ENCODE measurements at regions not wholly inside any gene's neighbourhood (a gene's known extent, or its start where the extent isn't known, plus 50 kb on each side); places are given as distances from the start of the nearest gene placed in this dataset.
"Not testable (repeated sequence)": the region's sequence is repeated elsewhere in the genome, so short reads cannot be mapped to it uniquely, and the experiment has no call there.

DNA sequence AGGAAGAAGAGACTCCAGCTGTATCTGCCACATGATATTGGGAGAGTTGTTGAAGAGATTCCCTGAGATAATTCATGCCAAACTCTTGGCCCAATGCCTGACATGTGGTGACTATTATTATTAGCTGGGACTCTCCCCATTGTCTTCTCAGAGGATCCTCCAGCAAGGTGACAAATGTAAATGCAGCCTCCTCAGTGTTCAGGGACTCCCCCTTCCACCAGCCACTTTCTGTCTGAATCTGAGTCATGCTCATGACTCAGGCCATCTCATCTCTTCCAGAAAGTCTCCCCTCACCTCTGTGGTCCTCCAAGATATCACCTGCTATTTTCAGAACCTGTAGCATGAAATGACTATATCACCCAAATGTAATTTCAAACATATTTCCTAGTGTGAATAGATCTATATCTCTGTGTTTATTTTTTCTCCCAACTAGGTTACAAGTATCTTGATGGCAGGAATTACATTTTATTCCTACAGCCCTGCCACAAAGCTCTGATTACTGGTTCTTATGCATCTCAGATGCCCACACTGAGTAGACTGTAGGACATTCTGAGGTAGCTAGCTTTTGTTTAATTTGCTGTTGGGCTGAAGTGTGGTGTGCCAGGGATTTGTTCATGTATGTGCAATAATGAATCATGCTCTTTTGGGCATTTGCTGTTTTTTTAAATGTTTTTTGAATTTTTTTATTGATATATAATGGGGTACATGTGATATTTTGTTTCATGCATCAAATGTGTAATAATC, 126.6 kb upstream of the IL12B start:
- no peak for DNase-seq

DNA sequence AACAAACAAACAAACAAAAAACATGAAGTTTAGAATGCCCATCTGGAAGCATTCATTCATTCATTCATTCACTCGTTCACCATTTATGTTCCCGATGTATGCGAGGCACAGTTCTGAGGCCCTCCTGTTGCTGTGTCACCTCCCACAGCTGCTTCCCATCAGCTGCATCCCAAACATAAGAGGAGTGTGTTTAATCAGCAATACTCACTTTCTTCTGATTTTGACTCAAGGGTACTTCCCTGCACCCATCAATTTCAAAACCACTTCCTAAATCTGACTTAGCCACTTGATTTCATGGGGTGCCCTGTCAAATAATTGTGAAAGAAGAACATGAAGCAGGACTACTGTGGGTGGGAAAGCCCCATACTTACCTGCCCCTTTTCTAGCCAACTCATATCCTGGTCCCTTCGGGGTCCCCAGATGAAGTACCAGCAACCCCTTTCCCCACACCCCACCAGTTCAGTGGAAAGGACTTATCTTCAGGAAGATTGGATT, 128.0 kb upstream of the IL12B start:
- DNase-seq: no peak

DNA sequence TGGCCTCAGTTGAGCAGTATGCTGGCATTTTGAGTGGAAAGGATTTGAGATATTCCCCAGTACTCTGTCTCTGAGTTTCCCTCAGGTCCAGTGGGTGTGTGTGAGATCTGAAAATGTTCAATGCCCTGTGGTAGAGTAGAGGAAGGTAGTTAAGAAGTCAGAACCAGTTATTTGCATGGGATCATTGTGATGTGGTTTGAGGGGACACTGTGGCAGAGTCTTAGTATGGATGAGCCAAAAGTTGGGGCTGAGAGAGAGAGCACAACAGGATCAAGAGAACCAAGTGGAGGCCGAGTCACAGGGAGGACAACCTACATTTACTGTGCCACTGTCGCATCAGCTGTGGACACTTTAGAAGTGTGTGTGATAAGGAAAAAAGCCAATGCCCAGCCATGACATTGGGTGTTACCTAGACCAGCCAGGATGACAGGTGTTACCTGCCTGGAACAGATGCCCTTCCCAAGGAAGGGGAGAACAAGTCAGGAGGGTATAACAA, 128.9 kb upstream of the IL12B start:
- no peak for DNase-seq

DNA sequence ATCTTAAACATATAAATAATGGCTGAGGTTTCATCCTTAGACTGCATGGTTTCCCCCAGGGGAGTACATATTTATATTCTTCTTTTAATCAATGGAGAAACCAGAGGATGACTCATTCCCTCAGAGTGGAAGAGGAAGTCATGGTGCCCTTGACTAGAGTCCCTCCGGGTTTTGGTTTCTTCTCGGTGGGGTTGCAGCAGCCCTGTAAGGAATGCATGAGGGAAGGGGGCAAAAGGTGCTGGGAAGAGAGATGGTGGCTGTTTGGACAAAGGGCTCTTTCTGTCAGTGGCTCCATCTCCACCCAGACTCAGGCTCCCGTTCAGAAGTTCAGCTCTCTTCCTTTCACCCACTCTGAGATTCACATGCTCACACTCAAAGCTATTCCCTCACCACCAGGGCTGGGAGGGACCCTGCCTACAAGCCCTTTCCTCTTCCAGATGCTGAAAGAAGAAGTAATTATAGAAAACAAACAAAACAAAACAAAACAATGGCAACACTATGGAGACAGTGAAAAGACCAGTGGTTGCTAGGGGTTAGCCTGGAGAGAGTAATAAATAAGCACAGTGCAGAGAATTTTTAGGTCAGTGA, 129.8 kb upstream of the IL12B start:
- DNase-seq: no peak

DNA sequence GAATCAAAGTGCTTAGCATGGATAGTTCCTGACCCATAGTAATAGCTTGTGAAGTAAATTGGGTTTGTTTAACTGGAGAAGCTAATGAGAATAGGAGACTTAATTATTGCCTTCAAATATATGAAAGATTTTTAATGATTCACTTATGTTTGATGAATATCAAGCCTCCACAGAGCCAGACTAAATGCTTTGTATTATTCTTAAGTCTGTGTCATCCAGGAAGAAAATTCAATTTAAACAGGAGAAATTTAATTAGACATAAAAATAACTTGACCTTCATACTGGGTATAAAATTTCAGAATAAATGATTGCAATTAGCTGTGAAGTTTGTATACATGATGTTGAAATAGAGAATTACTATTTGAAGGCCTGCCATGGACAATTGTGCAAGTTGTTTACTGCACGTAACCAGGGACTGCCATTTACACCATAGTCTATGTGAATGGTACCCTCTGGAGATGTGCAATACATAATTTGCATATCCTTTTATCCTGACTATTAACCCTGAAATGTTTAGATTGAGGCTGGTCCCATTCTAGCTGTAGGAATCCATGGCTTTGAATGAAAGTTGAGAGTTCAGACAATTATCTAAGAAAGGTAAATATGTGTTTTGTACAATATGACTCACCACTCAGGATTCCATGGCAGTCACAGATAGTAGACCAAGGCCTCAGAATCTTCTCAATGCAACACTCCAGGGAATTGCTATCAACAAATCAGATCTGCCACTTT, 133.5 kb upstream of the IL12B start:
- DNase-seq: no peak

DNA sequence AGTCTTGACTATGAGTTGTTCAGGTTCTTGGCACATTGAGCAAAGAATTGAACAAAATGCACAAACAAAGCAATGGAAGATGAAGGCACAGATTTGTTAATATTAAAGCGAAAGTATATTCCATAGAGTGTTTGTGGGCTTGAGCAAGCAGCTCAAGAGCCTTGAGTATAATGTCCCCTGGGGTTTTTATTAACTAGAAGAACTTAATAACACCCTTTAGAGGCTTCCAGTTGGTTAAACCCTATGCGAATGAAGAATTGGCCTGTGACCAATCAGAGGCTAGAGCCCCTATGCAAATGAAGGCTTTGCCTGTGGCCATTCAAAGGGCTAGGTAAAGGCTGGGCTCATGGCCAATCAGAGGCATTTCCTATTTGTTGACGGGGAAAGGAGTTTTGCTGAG, 135.3 kb upstream of the IL12B start:
- no peak for DNase-seq

DNA sequence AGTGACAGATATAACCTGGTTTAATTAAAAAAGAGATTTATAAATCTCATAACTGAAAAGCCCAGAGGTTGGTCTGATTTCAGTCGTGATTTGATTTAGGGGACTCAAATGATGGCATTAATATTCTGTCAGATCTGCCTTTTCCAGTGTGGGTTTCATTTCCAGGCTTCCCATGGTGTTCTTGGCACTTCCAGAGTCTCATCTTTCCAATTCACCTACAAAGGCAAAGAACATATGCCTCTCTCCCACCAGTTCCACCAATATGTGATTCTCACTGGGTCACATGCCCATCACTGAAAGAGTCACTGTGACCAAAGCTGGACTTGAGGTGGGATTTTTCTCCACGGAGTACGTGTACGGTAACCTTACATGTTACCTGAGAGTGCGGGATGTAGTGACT, 137.4 kb upstream of the IL12B start:
- no peak for DNase-seq

DNA sequence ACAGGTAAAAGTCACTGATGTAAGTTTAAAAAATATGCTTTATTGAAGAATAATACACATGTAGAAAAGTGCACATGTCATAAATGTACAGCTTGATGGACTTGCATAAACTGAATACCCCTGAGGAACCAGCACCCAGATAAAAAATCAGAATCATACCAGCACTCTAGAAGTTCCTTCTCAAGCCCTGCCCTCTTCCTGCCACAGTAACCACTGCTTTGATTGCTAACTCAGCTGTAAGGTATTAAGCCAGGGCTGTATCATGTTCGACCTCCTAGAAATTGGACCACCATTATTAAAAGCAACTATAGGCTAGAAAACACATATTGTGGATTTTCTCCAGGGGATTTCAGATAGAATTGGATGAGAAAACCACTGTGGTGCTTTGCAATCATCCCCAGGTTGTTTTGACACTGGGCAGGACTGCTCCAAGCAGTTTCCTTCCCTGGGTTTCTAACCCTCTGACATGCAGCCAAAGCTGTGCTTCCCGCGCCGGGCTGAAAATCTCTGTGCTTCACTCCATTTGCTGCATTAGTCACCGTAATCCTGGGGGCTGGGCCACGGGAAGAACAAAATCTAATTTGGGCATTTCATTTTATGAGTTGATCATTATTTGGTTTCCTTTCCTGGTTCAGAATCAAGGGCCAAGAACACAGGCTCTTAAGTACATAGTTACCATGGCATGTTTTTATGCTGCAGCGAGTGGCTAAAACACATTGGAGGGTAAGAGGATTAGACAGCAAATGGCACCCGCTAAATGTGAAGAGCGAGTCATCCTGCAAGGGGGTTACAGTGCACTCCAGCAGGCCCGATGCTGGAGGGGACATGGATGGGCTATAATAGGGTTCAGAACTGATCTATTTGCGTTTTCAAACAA, 139.4 kb upstream of the IL12B start:
- no peak for DNase-seq

DNA sequence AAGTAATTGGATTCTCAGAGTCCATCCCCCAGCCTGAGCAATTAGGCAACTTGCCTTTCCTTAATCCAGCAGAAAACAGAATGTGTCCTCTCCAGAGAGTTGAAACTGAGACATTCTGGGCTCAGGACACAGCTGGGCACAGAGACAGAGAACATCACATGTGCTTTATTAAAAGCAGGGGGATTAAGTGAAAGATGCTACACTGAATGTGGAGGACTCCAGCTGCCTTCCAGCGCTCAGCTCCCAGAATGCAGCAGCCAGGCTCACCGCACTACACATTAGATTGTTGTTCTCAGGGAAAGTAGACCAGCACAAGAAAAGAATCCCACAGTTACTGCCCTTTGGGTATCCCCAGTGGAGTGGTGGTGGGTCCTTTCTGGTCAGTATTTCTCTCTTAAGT, 141.6 kb upstream of the IL12B start:
- no peak for DNase-seq

DNA sequence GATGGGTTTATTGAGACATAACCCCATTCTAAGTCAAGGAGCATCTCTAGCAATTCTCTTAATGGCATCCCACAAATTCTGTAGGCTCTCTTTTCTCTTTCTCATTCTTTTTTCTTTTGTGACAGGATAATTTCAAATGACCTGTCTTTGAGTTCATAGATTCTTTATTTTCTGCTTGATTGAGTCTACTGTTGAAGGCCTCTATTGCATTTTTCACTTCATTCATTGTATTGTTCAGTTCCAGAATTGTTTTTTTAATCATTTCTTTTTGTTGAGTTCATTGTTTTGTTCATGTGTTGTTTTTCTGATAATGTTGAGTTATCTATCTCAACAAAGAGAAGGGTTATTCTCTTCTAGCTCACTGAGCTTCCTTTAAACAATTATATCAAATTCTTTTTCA, 144.7 kb upstream of the IL12B start:
- DNase-seq: no peak

DNA sequence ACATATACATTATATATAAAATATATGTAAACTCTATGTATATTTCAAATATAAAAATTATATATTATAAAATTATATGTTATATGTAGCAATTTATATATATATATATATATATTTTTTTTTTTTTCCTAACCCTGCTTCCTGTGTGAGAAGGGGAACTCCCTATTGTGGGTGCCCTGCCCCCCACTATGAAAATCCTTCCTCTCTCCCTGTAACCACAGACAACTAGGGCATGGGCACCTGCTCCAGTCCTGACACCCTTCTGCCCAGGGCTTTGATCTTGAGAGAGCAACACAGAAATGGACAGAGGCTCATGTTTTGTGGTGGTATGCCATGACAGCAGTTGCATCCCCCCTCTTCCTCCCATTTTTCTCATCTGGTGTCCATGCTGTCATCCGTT, 148.7 kb upstream of the IL12B start:
- DNase-seq: no peak

DNA sequence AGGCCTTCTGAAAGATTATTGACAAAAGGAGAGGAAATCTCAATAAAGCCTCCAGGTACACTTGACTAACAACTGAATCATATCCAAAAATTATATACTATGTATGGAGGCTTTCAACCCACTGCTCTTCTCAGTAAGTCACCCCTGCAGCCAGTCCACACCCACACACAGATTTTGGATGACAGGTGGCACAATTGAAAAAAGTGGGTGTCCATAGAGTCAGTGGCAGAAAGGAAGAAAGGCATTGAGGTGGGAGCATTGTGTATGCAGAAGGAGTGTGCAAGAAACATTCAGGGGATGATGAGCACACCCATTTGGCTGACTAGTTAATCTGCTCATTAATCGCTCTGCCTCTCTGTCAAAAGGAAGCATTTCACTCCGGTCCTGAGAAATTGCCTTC, 150.6 kb upstream of the IL12B start:
- DNase-seq: no peak

DNA sequence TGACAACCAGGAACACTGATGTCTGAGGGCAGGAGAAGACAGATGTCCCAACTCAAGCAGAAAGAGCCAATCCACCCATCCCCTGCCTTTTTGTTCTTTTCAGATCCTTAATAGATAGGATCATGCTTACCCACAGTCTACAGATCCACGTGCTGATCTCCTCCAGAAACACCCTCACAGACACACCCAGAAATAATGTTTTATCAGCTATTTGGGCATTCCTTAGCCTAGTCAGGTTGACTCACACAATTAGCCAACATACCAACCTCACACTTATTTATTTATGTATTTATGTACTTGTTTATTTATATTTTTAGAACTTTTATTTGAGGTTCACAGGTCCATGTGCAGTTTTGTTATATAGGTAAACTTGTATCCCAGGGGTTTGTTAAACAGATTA, 151.5 kb upstream of the IL12B start:
- DNase-seq: no peak

DNA sequence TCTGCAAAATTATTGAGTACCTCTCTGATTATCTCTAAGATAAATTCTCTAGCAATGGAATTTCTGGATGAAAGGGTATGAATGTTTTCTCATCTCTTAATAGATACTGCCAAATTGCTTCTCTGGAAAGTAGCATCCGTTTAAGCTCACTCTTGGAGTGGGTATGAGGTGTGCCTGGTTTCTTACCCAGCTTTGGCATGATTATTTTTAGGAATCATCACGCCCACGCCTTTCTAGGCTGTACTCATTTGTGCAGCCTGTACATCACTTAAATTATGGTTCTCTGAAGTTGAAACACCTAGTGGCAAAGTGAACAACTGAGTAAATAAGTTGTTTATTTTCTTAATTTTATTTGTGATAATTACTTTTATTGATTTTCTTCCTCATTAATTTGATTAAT, 156.5 kb upstream of the IL12B start:
- DNase-seq: no peak

DNA sequence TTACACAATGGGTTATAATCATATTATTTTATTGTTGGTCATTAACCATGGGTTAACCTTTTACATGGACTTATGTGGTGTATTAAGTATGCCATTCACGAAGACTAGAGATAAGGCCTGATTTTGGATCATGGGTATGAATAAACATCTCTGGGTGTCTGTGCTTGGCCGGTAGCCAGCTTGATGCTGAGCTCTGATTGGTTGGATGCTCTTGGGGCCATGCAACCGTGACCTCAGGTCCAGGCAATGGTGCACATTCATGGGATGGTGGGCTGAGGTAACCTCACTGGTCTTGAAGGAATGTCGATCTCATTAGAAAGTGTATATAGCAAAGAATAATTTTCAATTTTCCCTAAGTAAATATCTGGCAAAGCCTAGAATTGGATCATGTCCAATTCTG, 158.2 kb upstream of the IL12B start:
- no peak for DNase-seq

DNA sequence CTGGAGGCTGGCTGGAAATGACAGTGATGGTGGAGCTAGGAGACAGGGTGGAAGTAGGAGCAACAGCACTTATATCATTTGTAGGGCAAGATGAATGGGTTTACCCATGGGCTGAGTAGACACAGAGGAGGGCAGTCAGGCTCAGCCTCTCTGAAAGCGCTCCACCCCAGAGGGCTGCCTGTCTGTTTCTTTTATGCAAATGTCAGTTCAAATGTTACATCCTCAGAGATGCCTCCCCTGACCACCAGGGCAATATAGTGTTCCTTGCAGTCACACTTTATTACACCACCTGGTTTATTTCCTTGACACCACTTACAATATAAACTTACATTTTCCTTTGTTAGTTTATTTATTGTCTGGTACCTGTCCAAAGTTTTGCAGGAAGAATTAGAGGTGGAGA, 159.5 kb upstream of the IL12B start:
- DNase-seq: no peak

DNA sequence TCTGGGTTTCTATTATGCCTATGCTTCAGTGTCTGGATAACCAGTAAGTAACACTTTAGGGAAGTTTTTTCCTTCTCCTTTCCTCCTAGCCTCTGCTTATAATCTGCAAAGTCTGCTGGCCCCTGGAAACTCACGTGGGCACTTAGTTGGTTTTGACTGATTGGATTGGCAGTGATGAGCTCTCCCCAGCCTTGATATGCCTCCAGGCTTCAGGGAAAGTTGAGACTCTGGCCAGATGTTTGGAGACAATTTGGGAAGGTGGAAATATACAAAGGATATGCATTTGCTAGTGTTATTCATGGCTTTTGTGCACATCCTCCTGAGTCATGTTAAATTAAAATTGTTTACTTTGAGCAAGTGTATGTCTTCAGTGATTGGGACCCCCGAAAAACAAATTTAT, 160.2 kb upstream of the IL12B start:
- DNase-seq: no peak

DNA sequence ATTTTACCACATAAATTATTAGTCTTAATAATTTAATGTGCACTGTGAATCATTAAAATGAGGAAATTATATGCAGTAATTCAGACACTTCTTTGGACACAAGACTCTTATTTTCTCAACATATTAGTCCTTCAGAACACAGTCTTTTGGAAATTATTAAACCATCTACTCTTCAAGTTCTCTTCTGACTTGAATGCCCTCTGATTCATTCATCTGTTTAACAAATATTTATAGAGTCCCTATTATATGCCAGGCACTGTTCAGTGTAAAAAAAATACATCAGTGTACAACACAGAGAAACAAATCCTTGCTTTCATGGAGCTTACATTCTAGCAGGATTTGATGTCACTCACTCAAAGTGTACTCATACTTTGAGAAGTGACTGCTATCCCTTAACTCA, 163.4 kb upstream of the IL12B start:
- no peak for DNase-seq

DNA sequence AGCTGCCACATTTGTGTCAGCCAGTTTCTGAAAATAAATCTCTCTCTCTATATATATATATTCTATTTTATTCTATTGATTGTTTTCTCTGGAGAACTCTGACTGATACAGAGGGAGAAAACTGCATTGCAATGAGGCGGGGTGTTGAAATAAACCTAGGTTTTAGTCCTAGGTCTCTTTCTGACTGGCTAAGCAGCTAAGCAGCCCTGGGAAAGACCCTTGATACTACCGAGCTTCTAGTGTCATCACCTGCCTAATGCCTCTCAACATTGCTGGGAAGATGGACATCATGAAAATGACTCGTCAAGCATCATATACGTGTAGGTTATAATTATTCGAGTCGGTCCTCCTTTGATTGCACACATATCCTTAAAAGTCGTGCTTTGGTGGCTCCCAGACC, 166.5 kb upstream of the IL12B start:
- DNase-seq: no peak

DNA sequence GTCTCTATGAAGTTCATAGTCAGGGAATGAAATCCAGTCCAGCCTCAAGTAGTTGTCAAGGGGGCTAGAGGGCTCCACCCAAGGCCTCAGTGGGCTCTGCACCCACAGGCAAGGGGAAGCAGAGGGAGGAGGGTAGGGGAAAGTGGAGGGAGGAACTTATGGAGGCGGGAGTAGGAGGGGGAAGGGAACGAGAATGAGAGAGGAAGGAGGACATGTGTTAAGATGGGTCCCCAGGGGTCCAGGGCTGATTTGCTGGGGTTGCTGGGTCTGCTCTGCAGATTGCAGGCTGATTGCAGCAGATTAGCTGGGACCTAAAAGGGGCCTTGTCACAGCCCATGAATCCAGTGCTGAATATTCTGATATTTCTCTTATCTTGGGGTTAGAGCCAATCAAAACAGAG, 166.9 kb upstream of the IL12B start:
- DNase-seq: no peak

DNA sequence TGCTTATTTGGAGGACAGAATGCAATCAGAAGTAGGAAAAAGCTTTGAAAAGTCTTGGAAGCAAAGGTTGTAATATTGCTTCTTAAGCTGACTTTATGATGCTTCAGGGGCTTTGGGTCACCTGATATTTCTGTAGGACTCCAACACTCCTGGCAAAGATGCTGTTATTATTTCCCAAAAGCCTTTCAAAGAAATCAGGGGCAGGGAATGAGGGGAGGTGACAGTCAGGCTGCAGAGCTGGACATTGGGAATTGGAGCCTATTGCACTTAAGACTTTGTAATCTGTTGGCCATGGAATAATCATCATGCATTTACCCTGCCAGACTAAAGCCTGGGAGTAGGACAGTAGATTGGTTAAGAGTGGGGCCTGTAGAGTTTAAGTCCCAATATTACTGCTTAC, 168.3 kb upstream of the IL12B start:
- DNase-seq: no peak

DNA sequence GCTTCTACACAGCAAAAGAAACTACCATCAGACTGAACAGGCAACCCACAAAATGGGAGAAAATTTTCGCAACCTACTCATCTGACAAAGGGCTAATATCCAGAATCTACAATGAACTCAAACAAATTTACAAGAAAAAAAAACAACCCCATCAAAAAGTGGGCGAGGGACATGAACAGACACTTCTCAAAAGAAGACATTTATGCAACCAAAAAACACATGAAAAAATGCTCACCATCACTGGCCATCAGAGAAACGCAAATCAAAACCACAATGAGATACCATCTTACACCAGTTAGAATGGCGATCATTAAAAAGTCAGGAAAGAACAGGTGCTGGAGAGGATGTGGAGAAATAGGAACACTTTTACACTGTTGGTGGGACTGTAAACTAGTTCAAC, 171.8 kb upstream of the IL12B start:
- DNase-seq: not testable (repeated sequence)

DNA sequence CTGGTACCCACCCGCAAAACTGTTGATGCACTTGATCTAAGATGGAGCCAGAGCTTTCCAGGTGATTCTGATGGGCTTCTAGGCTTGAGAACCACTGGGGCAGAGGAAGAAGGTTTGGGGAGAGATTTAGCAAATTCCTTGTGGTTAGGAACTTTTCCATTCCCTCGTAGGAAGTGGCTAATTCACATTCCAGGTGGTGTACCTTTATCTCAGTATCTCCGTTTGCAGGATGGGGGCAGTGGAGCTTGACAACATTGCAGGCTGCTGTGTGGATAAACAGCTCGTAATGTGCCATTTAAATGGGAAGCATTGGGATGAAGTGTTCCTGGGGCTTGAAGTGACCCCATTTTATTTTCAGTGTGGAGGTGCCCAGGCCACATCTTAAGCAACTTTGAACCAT, 172.9 kb upstream of the IL12B start:
- DNase-seq: no peak
